MCF 10A (cell line): ENCODE measurements at regions not wholly inside any gene's neighbourhood (a gene's known extent, or its start where the extent isn't known, plus 50 kb on each side); places are given as distances from the start of the nearest gene placed in this dataset.
A peak's percentile ranks its signal among the peaks of the same experiment; 100 is the strongest.

ENCODE experiments used
- BruUV-seq: library from RNA; stranded (reverse); fragments of 400-500 nt; replicated peaks from 2 replicates; lab custom pipeline; 2021; lab: Mats Ljungman, UMichigan
- CTCF ChIA-PET: fragments of 300-600 bp; sonication (Branson Sonifier 250); formaldehyde crosslinking; extraction: SDS; loops from one replicate; lab custom pipeline; 2021; ENCODE audit warnings: antibody characterized with exemption, inconsistent platforms; lab: Yijun Ruan, JAX
- POLR2A ChIA-PET: fragments of 300-600, 350-650 bp; sonication (Branson Sonifier 250); formaldehyde crosslinking; extraction: SDS; loops from one replicate; lab custom pipeline; 2020; ENCODE audit warnings: antibody characterized with exemption, inconsistent platforms; lab: Yijun Ruan, JAX
- DNase-seq: peaks from one replicate; pipeline ENCODE4 v3.0.0-alpha.2; 2018; ENCODE audit not compliant: unreplicated experiment
- H3K27ac Mint-ChIP-seq: one replicate; pipeline ENCODE4 v1.8.0; 2022; ENCODE audit warnings: mild to moderate bottlenecking, low read depth, mixed read lengths; ENCODE audit not compliant: unreplicated experiment
- H3K27me3 Mint-ChIP-seq: one replicate; pipeline ENCODE4 v1.8.0; 2022; ENCODE audit warnings: mixed read lengths; ENCODE audit not compliant: insufficient read depth, unreplicated experiment
- H3K36me3 Mint-ChIP-seq: one replicate; pipeline ENCODE4 v1.8.0; 2022; ENCODE audit warnings: mild to moderate bottlenecking, moderate library complexity, mixed read lengths; ENCODE audit not compliant: insufficient read depth, unreplicated experiment
- H3K4me1 Mint-ChIP-seq: one replicate; pipeline ENCODE4 v1.8.0; 2022; ENCODE audit warnings: mixed read lengths; ENCODE audit not compliant: insufficient read depth, unreplicated experiment
- H3K4me3 Mint-ChIP-seq: one replicate; pipeline ENCODE4 v1.8.0; 2022; ENCODE audit warnings: mild to moderate bottlenecking, moderate library complexity, mixed read lengths; ENCODE audit not compliant: unreplicated experiment
- H3K9me3 Mint-ChIP-seq: one replicate; pipeline ENCODE4 v1.8.0; 2022; ENCODE audit warnings: mixed read lengths; ENCODE audit not compliant: unreplicated experiment
- intact Hi-C: fragments of 100-400 bp; cut with micrococcal nuclease; formaldehyde crosslinking; loops from 2 replicates; pipeline ENCODE4 v1.14.1; 2022
- TF ChIP-seq, protein P1 (sequence below): fragments of 200-600 bp; IDR thresholded peaks from one replicate; pipeline ENCODE4 v1.8.0; 2022; ENCODE audit warnings: antibody characterized with exemption, mild to moderate bottlenecking; ENCODE audit not compliant: unreplicated experiment

DNA sequence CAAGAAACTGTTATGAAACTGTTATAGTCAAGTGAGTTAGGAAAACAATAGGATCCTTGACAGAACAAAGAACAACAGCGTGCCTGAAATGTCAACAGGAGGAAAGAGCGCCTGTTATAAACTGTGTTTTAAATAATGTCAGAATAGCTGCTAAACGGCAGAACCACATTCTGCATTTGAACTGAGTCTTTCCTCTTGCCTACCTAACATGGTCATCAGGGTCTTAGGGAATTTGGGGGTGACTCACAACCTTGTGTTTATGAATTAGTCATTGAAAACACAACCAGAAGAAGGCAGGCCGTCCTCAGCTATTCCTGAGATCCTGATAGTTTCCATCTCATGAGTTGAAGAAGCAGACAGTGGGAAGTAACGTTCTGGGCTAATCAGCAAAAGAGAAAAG is 222.0 kb upstream of the FN1 start:
- Mint-ChIP-seq H3K4me1 (peaks cover 35% of the 10 kb centered on the region), H3K36me3 (no peaks in the 10 kb centered on the region), H3K9me3 (no peaks in the 10 kb centered on the region), H3K4me3 (no peak overlapping the region), H3K27me3 (no peaks in the 10 kb centered on the region), H3K27ac (peak overlapping the region; percentile 80)
- POLR2A ChIA-PET: no interaction called here
- CTCF ChIA-PET: no interaction called here
- no TSS peak for BruUV-seq
- DNase-seq: peak; percentile 81
- TF ChIP-seq, protein P1, sequence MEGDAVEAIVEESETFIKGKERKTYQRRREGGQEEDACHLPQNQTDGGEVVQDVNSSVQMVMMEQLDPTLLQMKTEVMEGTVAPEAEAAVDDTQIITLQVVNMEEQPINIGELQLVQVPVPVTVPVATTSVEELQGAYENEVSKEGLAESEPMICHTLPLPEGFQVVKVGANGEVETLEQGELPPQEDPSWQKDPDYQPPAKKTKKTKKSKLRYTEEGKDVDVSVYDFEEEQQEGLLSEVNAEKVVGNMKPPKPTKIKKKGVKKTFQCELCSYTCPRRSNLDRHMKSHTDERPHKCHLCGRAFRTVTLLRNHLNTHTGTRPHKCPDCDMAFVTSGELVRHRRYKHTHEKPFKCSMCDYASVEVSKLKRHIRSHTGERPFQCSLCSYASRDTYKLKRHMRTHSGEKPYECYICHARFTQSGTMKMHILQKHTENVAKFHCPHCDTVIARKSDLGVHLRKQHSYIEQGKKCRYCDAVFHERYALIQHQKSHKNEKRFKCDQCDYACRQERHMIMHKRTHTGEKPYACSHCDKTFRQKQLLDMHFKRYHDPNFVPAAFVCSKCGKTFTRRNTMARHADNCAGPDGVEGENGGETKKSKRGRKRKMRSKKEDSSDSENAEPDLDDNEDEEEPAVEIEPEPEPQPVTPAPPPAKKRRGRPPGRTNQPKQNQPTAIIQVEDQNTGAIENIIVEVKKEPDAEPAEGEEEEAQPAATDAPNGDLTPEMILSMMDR: no peak
- intact Hi-C loops: no loop called here

DNA sequence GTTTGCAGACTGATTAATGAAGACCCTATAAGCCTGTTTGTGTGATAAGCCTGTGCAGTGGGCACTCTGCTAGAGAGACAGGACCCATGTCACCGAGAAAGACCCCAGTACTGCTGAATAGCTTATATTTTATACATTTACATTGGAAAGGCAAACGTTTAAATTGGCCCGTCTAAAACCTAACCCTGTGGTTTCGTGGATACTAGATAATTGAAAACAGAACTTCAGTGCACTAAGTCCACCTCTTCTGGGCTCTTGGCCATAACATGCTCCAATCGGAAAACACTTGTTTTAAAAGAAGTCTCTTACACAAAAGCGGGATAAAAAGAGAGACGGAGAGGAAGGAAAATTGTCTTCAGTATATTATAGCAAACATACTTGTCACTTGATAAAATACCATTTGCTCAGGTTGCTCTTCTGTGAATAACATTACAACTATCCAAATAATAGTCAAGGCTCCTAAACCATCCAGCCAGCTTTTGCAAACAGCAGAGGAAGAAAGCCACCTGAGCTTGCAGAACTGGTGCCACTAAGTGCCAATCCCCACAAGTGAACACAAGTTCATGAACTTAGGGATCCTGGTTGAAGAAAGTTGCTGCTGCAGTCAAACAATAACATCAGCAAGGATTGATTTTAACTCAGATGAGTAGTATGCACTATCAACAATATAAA is 218.4 kb upstream of the FN1 start:
- no TSS peak for BruUV-seq
- Mint-ChIP-seq H3K27me3 (no peaks in the 10 kb centered on the region), H3K4me1 (peaks cover 12% of the 10 kb centered on the region), H3K4me3 (no peak overlapping the region), H3K36me3 (no peaks in the 10 kb centered on the region), H3K27ac (no peak overlapping the region), H3K9me3 (no peaks in the 10 kb centered on the region)
- ChIA-PET CTCF (interaction anchor here (0.7 kb wide), 1 partner anchor 438 kb away, joined by 3 read pairs; no protein-coding TSS in a partner anchor), POLR2A (interaction anchor here (1.0 kb wide), 1 partner anchor 12 kb away, joined by 3 read pairs; no protein-coding TSS in a partner anchor)
- intact Hi-C loops: no loop called here
- TF ChIP-seq, protein P1: no peak
- no peak for DNase-seq

DNA sequence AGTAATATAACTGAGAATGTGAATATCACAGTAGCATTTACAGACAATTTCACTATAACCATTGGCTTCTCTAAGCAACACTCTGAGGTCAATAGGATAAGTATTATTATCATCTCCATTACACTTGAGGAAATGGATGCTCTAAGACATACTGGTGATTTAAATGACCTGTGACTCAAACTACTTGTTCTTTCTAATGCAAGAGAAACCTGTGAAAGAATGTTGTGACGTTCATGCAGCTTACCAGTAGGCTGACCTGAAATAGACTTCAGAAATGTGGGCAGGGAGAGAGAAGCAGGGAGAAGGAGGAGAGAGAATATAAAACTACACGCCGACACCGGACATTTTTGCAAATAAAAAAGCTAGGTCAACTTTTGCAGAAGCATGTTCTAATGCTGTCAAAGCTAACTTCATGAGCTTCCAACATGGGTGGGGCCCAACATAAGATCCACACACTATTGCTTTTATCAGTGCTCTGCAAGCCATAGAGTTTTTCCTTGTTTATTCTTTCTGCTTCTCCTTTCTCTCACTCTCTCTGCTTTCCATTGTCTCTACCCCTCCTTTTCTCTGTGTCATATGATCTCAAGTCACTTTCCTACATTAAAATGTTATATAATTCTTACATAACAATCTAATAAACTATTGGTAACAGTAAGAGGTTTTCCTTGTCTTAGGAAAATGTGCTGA is 217.6 kb upstream of the FN1 start:
- CTCF ChIA-PET: interaction anchor here (0.6 to 0.7 kb wide), 3 partner anchors 175 to 437 kb away, joined by 3 to 4 read pairs (median 3); no protein-coding TSS in a partner anchor
- peaks cover 9% of the 10 kb centered on the region for H3K4me1 Mint-ChIP-seq

DNA sequence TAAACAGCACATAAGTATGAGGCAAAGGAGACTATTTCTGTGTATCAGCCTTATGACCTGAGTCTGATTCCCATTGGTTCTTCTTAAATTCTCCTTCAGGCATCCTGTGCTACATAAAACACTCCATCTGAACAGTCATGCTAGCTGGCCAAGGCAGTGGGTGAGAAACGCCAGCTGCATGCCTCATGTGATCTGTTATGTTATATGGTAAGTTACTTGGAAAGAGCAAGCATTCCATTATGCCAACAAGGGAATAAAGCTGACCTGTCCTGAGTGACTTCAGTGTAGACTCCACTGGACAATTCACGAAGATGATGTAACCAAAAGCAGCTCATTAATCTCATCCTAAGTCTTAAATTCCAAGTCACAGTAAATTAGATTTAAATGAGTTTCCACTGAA is 216.5 kb upstream of the FN1 start:
- Mint-ChIP-seq H3K4me3 (no peak overlapping the region), H3K9me3 (no peaks in the 10 kb centered on the region), H3K36me3 (no peaks in the 10 kb centered on the region), H3K27ac (no peak overlapping the region), H3K27me3 (no peaks in the 10 kb centered on the region), H3K4me1 (peaks cover under 1% of the 10 kb centered on the region)
- ChIA-PET POLR2A (no interaction called here), CTCF (interaction anchor here (0.7 kb wide), 1 partner anchor 269 kb away, joined by 4 read pairs; no protein-coding TSS in a partner anchor)
- intact Hi-C loops: no loop called here
- TF ChIP-seq, protein P1: no peak
- DNase-seq: no peak
- no TSS peak for BruUV-seq

More for the DNA sequence above, 217.6 kb upstream of the FN1 start:
- Mint-ChIP-seq H3K27me3 (no peaks in the 10 kb centered on the region), H3K4me3 (no peak overlapping the region), H3K27ac (no peak overlapping the region), H3K9me3 (no peaks in the 10 kb centered on the region), H3K36me3 (no peaks in the 10 kb centered on the region)
- POLR2A ChIA-PET: no interaction called here
- DNase-seq: no peak
- intact Hi-C loops: no loop called here
- TF ChIP-seq, protein P1: no peak
- BruUV-seq: no TSS peak
